K562 (cell line): ENCODE measurements at regions not wholly inside any gene's neighbourhood (a gene's known extent, or its start where the extent isn't known, plus 50 kb on each side); places are given as distances from the start of the nearest gene placed in this dataset.

Experiments used
- ATAC-seq: fragments of 200-7000 bp; cut with Tn5 transposase; 3 replicates; pipeline ENCODE4 v1.9.1; 2020; ENCODE audit warnings: moderate library complexity
- BruUV-seq: library from RNA; stranded (reverse); fragments of 400-500 nt; replicated peaks from 2 replicates; lab custom pipeline; 2021; lab: Mats Ljungman, UMichigan
- CTCF ChIA-PET: fragments of 300-600 bp; formaldehyde crosslinking; extraction: SDS; loops from one replicate; lab custom pipeline; 2021; ENCODE audit warnings: low intra/inter-chr PET ratio; lab: Yijun Ruan, JAX
- POLR2A ChIA-PET: fragments of 300-600, 350-650 bp; sonication (Branson Sonifier 250); formaldehyde crosslinking; extraction: SDS; loops from one replicate; lab custom pipeline; 2021; ENCODE audit warnings: antibody characterized with exemption, inconsistent platforms; lab: Yijun Ruan, JAX
- DNase-seq, 4 experiments: peaks; one replicate each; pipeline versions ENCODE4 v3.0.0 to v3.0.0-alpha.2; 2011 to 2018; ENCODE audit warnings: low spot score in 3 of 4, mixed read lengths in 3 of 4; ENCODE audit errors: extremely low read depth in 1 of 4
- FAIRE-seq: peaks from 2 replicates; lab custom pipeline; 2011; peaks lifted over from hg19 to GRCh38; lab: Jason Lieb, UNC
- H2AFZ ChIP-seq: 2 replicates; pipeline ENCODE4 v1.6.0; 2011; ENCODE audit warnings: low read depth, low read length, control low read depth, inconsistent platforms
- H3K27ac ChIP-seq: fragments of 200-600 bp; 3 replicates; pipeline ENCODE4 v1.8.0; 2011; ENCODE audit warnings: low read depth, mild to moderate bottlenecking, control low read depth, inconsistent platforms, low read length, moderate library complexity, mixed read lengths; ENCODE audit errors: extremely low read depth
- H3K27me3 ChIP-seq, 2 experiments: fragments of 300-600 bp in 1 of 2; 2 replicates in 1 of 2; 3 replicates in 1 of 2; pipeline versions ENCODE4 v1.6.0 to v1.8.0; 2011; ENCODE audit warnings: inconsistent platforms in 2 of 2, low read length in 2 of 2, mild to moderate bottlenecking in 1 of 2, mixed read lengths in 1 of 2, moderate library complexity in 1 of 2; ENCODE audit not compliant: control insufficient read depth in 2 of 2, insufficient read depth in 2 of 2
- H3K36me3 ChIP-seq: fragments of 300-600 bp; 3 replicates; pipeline ENCODE4 v1.8.0; 2011; ENCODE audit warnings: mild to moderate bottlenecking, low read length, inconsistent platforms; ENCODE audit not compliant: control insufficient read depth, insufficient read depth
- H3K4me1 ChIP-seq, 2 experiments: fragments of 200-600 bp in 1 of 2; replicated peaks in 1 of 2; 2 replicates in 1 of 2; 3 replicates in 1 of 2; pipeline versions ENCODE4 v1.5.1 to v1.8.0; 2011; ENCODE audit warnings: inconsistent platforms in 2 of 2, low read length in 2 of 2, mild to moderate bottlenecking in 1 of 2, mixed read lengths in 1 of 2, moderate library complexity in 1 of 2; ENCODE audit not compliant: control insufficient read depth in 2 of 2, insufficient read depth in 2 of 2
- H3K4me2 ChIP-seq: 2 replicates; pipeline ENCODE4 v1.6.1; 2011; ENCODE audit warnings: low read length, control low read depth, inconsistent platforms, mixed read lengths; ENCODE audit not compliant: insufficient read depth
- H3K4me3 ChIP-seq: fragments of 200-600 bp; sonication (generic), shearing (Covaris generic); 2 replicates; pipeline ENCODE4 v1.5.1; 2016; ENCODE audit warnings: control low read depth, inconsistent platforms
- H3K79me2 ChIP-seq: fragments of 200-600 bp; 3 replicates; pipeline ENCODE4 v1.8.0; 2011; ENCODE audit warnings: low read length, inconsistent platforms; ENCODE audit not compliant: control insufficient read depth, insufficient read depth
- H3K9ac ChIP-seq, 2 experiments: 2 replicates each; pipeline versions ENCODE4 v1.6.0 to v1.6.1; 2011; ENCODE audit warnings: low read depth in 2 of 2, low read length in 2 of 2, control low read depth in 1 of 2, inconsistent platforms in 1 of 2, mild to moderate bottlenecking in 1 of 2, mixed read lengths in 1 of 2; ENCODE audit not compliant: insufficient read depth in 1 of 2
- H3K9me1 ChIP-seq: one replicate; pipeline ENCODE4 v1.6.0; 2011; ENCODE audit warnings: inconsistent platforms, mild to moderate bottlenecking, low read length, moderate library complexity; ENCODE audit not compliant: control insufficient read depth, insufficient read depth
- H3K9me3 ChIP-seq: replicated peaks from 2 replicates; pipeline ENCODE4 v1.5.1; 2011; ENCODE audit warnings: low read depth, low read length, inconsistent platforms; ENCODE audit not compliant: control insufficient read depth, insufficient read depth
- H4K20me1 ChIP-seq: replicated peaks from 2 replicates; pipeline ENCODE4 v1.6.1; 2011; ENCODE audit warnings: low read length, inconsistent platforms, mixed read lengths; ENCODE audit not compliant: control insufficient read depth, insufficient read depth
- CBFA2T3 ChIP-seq: fragments of 450-650 bp; IDR thresholded peaks from 2 replicates; pipeline ENCODE4 v1.6.1; 2017
- COPS2 ChIP-seq: fragments of 450-650 bp; conservative IDR thresholded peaks from 2 replicates; pipeline ENCODE4 v1.6.1; 2016; ENCODE audit warnings: mild to moderate bottlenecking, moderate library complexity
- CXXC5 ChIP-seq: fragments of 250-450 bp; sonication (Bioruptor Pico); IDR thresholded peaks from 2 replicates; pipeline ENCODE4 v1.8.0; 2022; ENCODE audit warnings: inconsistent platforms, mild to moderate bottlenecking, moderate library complexity
- DMBX1 ChIP-seq: fragments of 250-450 bp; sonication (Bioruptor Pico); IDR thresholded peaks from 2 replicates; pipeline ENCODE4 v1.8.0; 2022; ENCODE audit warnings: inconsistent platforms, mild to moderate bottlenecking, moderate library complexity, borderline replicate concordance
- E2F3 ChIP-seq: fragments of 250-450 bp; sonication (Bioruptor Pico); IDR thresholded peaks from 2 replicates; pipeline ENCODE4 v1.4.0; 2020; ENCODE audit warnings: mild to moderate bottlenecking
- FOXK2 ChIP-seq, 2 experiments: fragments of 450-650 bp; IDR thresholded peaks in 1 of 2; conservative IDR thresholded peaks in 1 of 2; 2 replicates each; pipeline ENCODE4 v1.6.1; 2016; ENCODE audit warnings: low read depth in 2 of 2, mild to moderate bottlenecking in 1 of 2
- HES1 ChIP-seq: fragments of 450-650 bp; IDR thresholded peaks from 2 replicates; pipeline ENCODE4 v1.6.1; 2016; ENCODE audit warnings: low read depth, mild to moderate bottlenecking, moderate library complexity
- HNRNPL ChIP-seq: fragments of 200-400 bp; formaldehyde crosslinking; IDR thresholded peaks from 2 replicates; pipeline ENCODE4 v1.6.1; 2017; ENCODE audit warnings: low read depth, mild to moderate bottlenecking, low read length
- MAZ ChIP-seq, 2 experiments: fragments of 450-650 bp in 1 of 2; sonication (generic) in 1 of 2; formaldehyde crosslinking; IDR thresholded peaks in 1 of 2; conservative IDR thresholded peaks in 1 of 2; 2 replicates each; pipeline versions ENCODE4 v1.4.0 to v1.5.0; 2020; ENCODE audit warnings: mild to moderate bottlenecking in 1 of 2, missing genetic modification reagents in 1 of 2
- NBN ChIP-seq: fragments of 450-650 bp; IDR thresholded peaks from 2 replicates; pipeline ENCODE4 v1.6.1; 2016; ENCODE audit warnings: low read depth, mild to moderate bottlenecking
- NKRF ChIP-seq: fragments of 450-650 bp; IDR thresholded peaks from 2 replicates; pipeline ENCODE4 v1.6.1; 2016; ENCODE audit warnings: borderline replicate concordance
- POLR2H ChIP-seq: IDR thresholded peaks from 2 replicates; pipeline ENCODE4 v1.6.1; 2016; ENCODE audit warnings: missing genetic modification characterization, low read depth, mild to moderate bottlenecking, control low read depth, missing compliant biosample characterization, moderate library complexity
- POU5F1 ChIP-seq: fragments of 150-350 bp; IDR thresholded peaks from 2 replicates; pipeline ENCODE4 v1.6.1; 2014; ENCODE audit warnings: borderline replicate concordance, low read length, low read depth, mild to moderate bottlenecking; ENCODE audit not compliant: partially characterized antibody
- TBP ChIP-seq: optimal IDR thresholded peaks from 2 replicates; pipeline ENCODE3; 2011; ENCODE audit warnings: low read depth, low read length, improper control_type of control experiment
- WHSC1 ChIP-seq: IDR thresholded peaks from one replicate; pipeline ENCODE4 v1.6.1; 2012; ENCODE audit warnings: low read length, control low read depth, inconsistent platforms
- ZBTB26 ChIP-seq: fragments of 450-650 bp; formaldehyde crosslinking; IDR thresholded peaks from 2 replicates; pipeline ENCODE4 v1.4.0; 2022; ENCODE audit warnings: missing genetic modification characterization
- WGBS: fragments of 100-300 bp; shearing (Covaris generic); methylation state at CpG from one replicate; pipeline ENCODE4 v1.1.6; 2016; ENCODE audit warnings: low coverage, mixed read lengths; ENCODE audit not compliant: insufficient coverage; ENCODE audit errors: missing lambda C conversion rate; 5-methylcytosine and 5-hydroxymethylcytosine counted together
- in situ Hi-C: fragments of 300-500 bp; cut with MboI; formaldehyde crosslinking; loops from 4 replicates; pipeline ENCODE4 v1.15.0; 2018; ENCODE audit warnings: inconsistent platforms, mixed read lengths
- intact Hi-C: fragments of 100-400 bp; cut with micrococcal nuclease; formaldehyde crosslinking; loops from 2 replicates; pipeline ENCODE4 v1.14.2; 2022

GRCh38 chr5:125037020-125037419, 290.6 kb upstream of the ZNF608 start:
- in situ Hi-C loops (no loop called here), intact Hi-C loops (no loop called here)
- ATAC-seq: no peak
- no TSS peak for BruUV-seq
- Histone ChIP-seq H3K27me3 (no peaks in the 10 kb centered on the region), H3K4me1 (no peaks in the 10 kb centered on the region), H3K36me3 (no peaks in the 10 kb centered on the region), H3K4me2 (no peak overlapping the region), H3K27ac (no peak overlapping the region), H3K4me3 (no peak overlapping the region), H2AFZ (no peak overlapping the region), H3K79me2 (no peaks in the 10 kb centered on the region), H3K9me3 (no peaks in the 10 kb centered on the region), H4K20me1 (no peaks in the 10 kb centered on the region), H3K9me1 (no peaks in the 10 kb centered on the region), H3K9ac (no peak overlapping the region)
- DNase-seq: no peak
- CTCF ChIA-PET: no interaction called here
- POLR2A ChIA-PET: no interaction called here
- no peak for FAIRE-seq
- WGBS: 11% methylated on average over 1 of the region's 1 CpG
- TF ChIP-seq HES1: no peak
- TF ChIP-seq NKRF: no peak
- no peak for TF ChIP-seq COPS2
- no peak for TF ChIP-seq DMBX1 (CRISPR knock-in tag)
- no peak for TF ChIP-seq CBFA2T3
- TF ChIP-seq FOXK2 (conservative IDR thresholded peaks at IDR 0.05 in 1 of 2, IDR thresholded peaks at IDR 0.05 in 1 of 2; ENCODE audit: low read depth in 2 of 2): no peak
- no peak for TF ChIP-seq E2F3 (CRISPR knock-in tag)
- no peak for TF ChIP-seq POU5F1
- no peak for TF ChIP-seq CXXC5
- no peak for TF ChIP-seq TBP
- TF ChIP-seq NBN: no peak
- TF ChIP-seq POLR2H (tag): no peak
- TF ChIP-seq HNRNPL: no peak
- no peak for TF ChIP-seq MAZ (CRISPR knock-in tag; conservative IDR thresholded peaks at IDR 0.05 in 1 of 2, IDR thresholded peaks at IDR 0.05 in 1 of 2)
- no peak for TF ChIP-seq WHSC1
- no peak for TF ChIP-seq ZBTB26 (CRISPR knock-in tag)
